GM10266 (cell line): ENCODE measurements at regions not wholly inside any gene's neighbourhood (a gene's known extent, or its start where the extent isn't known, plus 50 kb on each side); places are given as distances from the start of the nearest gene placed in this dataset.

ENCODE experiments used
- DNase-seq: peaks from one replicate; pipeline ENCODE4 v3.0.0; 2012; ENCODE audit errors: extremely low spot score
- TF ChIP-seq, protein P1 (sequence below): IDR thresholded peaks from 2 replicates; pipeline ENCODE4 v1.5.1; 2012; ENCODE audit warnings: mild to moderate bottlenecking, low read depth; ENCODE audit not compliant: control insufficient read depth, insufficient read depth; ENCODE audit errors: missing control alignments

DNA sequence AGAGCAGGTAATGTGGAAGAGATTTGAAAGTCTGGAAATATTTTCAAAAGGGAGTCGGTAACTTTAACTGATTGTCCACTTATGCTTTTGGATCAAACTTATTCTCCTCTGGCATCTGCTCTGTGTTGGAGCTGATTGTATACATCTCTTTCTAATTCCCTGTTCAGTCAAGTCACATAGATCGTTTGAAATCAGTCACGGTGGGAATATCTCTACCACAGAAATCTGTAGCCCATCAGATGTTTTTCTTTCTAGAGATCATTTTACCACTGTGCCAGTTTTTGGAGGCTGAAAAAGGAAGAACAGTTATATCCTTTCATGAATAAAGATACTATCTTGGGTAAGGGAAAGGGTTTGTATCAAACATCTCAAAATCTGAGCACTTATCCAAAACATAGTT is 1853.3 kb downstream of the EFNA5 start:
- TF ChIP-seq, protein P1, sequence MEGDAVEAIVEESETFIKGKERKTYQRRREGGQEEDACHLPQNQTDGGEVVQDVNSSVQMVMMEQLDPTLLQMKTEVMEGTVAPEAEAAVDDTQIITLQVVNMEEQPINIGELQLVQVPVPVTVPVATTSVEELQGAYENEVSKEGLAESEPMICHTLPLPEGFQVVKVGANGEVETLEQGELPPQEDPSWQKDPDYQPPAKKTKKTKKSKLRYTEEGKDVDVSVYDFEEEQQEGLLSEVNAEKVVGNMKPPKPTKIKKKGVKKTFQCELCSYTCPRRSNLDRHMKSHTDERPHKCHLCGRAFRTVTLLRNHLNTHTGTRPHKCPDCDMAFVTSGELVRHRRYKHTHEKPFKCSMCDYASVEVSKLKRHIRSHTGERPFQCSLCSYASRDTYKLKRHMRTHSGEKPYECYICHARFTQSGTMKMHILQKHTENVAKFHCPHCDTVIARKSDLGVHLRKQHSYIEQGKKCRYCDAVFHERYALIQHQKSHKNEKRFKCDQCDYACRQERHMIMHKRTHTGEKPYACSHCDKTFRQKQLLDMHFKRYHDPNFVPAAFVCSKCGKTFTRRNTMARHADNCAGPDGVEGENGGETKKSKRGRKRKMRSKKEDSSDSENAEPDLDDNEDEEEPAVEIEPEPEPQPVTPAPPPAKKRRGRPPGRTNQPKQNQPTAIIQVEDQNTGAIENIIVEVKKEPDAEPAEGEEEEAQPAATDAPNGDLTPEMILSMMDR: no peak
- DNase-seq: no peak

DNA sequence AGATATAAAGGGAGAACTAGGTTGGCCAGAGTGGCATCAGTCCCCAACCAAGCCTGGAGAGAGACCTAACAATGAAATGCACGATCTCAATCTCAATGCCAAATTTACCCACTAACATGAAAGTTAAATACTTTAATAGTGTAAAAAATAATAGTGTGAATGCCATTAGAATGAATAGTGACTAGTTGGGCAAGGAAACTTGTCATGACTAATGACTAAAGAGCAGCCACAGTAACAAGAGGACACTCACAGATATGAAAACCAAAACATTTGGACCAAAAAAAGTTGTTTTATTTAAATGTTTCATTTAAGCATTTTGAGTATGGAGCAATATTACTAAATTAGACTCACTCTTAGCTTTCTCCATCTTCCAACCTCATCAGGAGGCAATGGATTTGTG is 1853.8 kb downstream of the EFNA5 start:
- no peak for DNase-seq
- TF ChIP-seq, protein P1: no peak

DNA sequence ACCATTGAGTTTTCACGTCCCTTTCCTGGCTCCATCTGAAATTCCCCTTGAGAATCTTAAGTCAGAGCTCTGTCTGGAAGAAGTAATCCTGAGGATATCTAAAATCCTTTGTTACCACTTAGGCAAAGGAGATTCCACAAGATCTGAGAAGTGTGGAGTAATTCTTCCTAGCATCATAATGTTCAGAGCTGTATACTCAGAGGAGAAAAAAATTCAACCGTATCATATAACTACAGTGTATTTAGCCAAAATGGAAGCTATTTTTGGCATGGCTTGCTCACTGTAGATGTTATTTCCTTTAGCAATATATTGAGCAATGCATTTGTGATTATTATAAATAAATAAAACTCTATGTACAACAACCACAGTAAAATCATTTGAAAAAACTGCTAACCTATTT is 1858.4 kb downstream of the EFNA5 start:
- TF ChIP-seq, protein P1: no peak
- no peak for DNase-seq

DNA sequence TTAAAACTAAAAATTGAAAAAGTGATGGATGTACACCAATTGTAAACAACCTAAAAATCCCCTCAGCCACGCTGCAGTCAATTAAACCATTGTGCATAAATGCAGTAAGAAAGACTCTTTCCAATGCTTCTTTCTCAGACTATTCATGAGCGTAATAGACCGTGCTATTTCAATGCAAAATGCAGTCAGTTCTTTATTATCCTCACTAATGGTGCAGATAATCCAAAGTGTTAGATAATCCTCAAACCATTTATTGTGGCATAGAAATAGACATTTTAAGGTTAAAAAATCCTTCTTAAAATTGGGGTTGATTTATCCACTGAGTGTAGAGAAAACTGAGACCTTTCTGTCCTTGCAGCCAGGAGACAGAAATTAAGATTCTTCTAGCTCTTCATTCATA is 1862.8 kb downstream of the EFNA5 start:
- no peak for DNase-seq
- TF ChIP-seq, protein P1: no peak

DNA sequence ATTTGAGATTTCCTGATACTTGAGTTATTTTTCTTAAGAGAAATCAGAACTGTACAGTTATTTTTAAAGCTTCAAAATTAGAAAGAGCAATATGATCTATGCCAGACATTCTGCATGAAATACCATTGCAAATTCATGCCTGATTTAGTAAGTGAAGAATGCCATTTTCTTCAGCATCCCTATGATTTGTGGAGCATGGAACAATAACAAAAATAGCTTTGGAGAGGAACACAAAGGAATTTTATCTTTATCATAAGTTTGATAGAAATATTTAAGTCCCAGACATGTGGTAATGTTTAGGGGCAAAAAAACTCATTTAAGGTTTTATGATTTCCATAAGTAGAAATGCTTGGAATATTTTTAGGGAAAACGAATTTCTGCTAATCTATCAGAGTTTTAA is 1863.4 kb downstream of the EFNA5 start:
- DNase-seq: no peak
- TF ChIP-seq, protein P1: no peak

DNA sequence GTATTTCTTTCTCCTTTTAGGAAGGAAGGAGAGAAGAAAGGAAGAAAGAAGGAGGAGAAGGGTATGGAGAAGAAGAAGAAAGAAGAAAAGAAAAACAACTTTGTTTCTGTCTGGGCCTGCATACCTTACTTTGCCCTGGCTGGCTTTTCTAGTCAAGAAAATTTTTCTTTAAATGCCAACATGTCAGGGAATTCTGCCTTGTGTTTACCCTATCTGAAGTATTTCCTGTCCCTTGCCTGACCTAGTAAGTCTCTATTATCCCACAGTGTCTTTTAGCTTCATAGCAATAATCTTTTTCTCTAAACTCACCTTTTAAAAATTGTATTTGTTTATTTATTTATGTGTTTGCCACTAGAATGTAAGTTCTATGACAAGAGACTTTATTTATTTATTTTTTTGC is 1864.1 kb downstream of the EFNA5 start:
- DNase-seq: no peak
- TF ChIP-seq, protein P1: no peak

DNA sequence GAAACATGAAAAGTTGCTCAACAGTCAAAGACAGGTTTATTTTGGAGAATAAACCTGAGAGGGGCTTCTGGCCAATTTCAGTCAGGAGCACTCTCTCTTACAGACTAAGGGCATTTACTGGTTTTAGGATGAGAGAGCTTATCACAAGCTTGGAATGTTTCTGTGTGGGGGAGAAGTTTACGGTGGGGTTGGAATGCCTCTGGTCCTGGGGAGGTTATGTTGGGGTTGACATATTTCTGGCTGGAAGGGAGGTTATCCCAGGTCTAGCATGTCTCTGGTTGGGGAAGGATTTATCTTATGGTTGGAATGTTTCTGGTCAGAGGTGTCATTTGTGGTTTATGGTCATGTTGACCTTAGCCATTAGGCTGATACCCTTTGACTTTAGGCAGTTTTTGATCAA is 1867.3 kb downstream of the EFNA5 start:
- DNase-seq: no peak
- TF ChIP-seq, protein P1: no peak

DNA sequence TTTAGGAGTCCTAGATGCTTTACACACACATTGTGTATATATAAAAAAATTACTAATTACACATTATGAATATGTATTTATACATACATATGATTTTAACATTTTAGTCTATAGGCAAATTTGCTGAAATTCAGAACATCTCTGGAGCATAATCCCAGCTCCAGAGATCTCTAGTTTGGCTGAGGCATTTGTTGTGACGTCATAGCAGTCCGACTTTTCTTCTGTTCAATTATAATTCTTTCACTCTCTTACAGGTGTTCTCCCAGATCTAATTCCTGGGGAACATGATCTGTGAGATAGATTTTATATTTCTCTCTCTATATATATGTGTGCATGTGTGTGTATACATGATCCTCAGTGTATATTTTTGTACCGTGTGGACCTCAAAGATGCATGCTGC is 1876.2 kb downstream of the EFNA5 start:
- DNase-seq: no peak
- TF ChIP-seq, protein P1: no peak
